ENCODE measurements at regions not wholly inside any gene's neighbourhood (a gene's known extent, or its start where the extent isn't known, plus 50 kb on each side); places are given as distances from the start of the nearest gene placed in this dataset.
"Not testable (repeated sequence)": the region's sequence is repeated elsewhere in the genome, so short reads cannot be mapped to it uniquely, and the experiment has no call there.

GRCh38 chr18:10161315-10161714 is 247.5 kb downstream of the VAPA start:
- DNase-seq (ENCODE audit: low read depth in 3 of 3, low spot score in 2 of 3): no peak

- no peak for DNase-seq (ENCODE audit: low read depth in 3 of 3, low spot score in 2 of 3)
These were observed 248.5 kb downstream of the VAPA start for GRCh38 chr18:10162340-10162739.

- DNase-seq (ENCODE audit: low read depth in 3 of 3, low spot score in 2 of 3): no peak
These were observed 250.7 kb downstream of the VAPA start for GRCh38 chr18:10164271-10165071.

- no peak for DNase-seq (ENCODE audit: low read depth in 3 of 3, low spot score in 2 of 3)
These were observed 252.5 kb downstream of the VAPA start for GRCh38 chr18:10166164-10166807.

- DNase-seq (ENCODE audit: low read depth in 3 of 3, low spot score in 2 of 3): no peak
These were observed 253.9 kb downstream of the VAPA start for GRCh38 chr18:10167759-10168158.

- DNase-seq (ENCODE audit: low read depth in 3 of 3, low spot score in 2 of 3): no peak
These were observed 254.7 kb downstream of the VAPA start for GRCh38 chr18:10168477-10168876.

- DNase-seq (ENCODE audit: low read depth in 3 of 3, low spot score in 2 of 3): no peak
These were observed 255.3 kb downstream of the VAPA start for GRCh38 chr18:10169064-10169562.

- DNase-seq (ENCODE audit: low read depth in 3 of 3, low spot score in 2 of 3): no peak
These were observed 256.0 kb downstream of the VAPA start for GRCh38 chr18:10169814-10170213.

- DNase-seq (ENCODE audit: low read depth in 3 of 3, low spot score in 2 of 3): no peak
These were observed 256.6 kb downstream of the VAPA start for GRCh38 chr18:10170375-10170774.

GRCh38 chr18:10175333-10175732 is 261.5 kb downstream of the VAPA start:
- DNase-seq (ENCODE audit: low read depth in 3 of 3, low spot score in 2 of 3): not testable (repeated sequence)

- not testable (repeated sequence) for DNase-seq (ENCODE audit: low read depth in 3 of 3, low spot score in 2 of 3)
These were observed 265.5 kb downstream of the VAPA start for GRCh38 chr18:10179326-10179725.

- DNase-seq (ENCODE audit: low read depth in 3 of 3, low spot score in 2 of 3): no peak
These were observed 268.3 kb downstream of the VAPA start for GRCh38 chr18:10182009-10182624.

- DNase-seq (ENCODE audit: low read depth in 3 of 3, low spot score in 2 of 3): no peak
These were observed 269.7 kb upstream of the APCDD1 start for GRCh38 chr18:10184776-10185175.

- DNase-seq (ENCODE audit: low read depth in 3 of 3, low spot score in 2 of 3): no peak
These were observed 265.2 kb upstream of the APCDD1 start for GRCh38 chr18:10188971-10189810.

GRCh38 chr18:10190564-10190963 is 263.9 kb upstream of the APCDD1 start:
- DNase-seq (ENCODE audit: low read depth in 3 of 3, low spot score in 2 of 3): no peak

- DNase-seq (ENCODE audit: low read depth in 3 of 3, low spot score in 2 of 3): no peak
These were observed 261.0 kb upstream of the APCDD1 start for GRCh38 chr18:10193444-10193843.

GRCh38 chr18:10194592-10194991 is 259.8 kb upstream of the APCDD1 start:
- no peak for DNase-seq (ENCODE audit: low read depth in 3 of 3, low spot score in 2 of 3)

GRCh38 chr18:10195529-10195928 is 258.9 kb upstream of the APCDD1 start:
- no peak for DNase-seq (ENCODE audit: low read depth in 3 of 3, low spot score in 2 of 3)

GRCh38 chr18:10197097-10197496 is 257.3 kb upstream of the APCDD1 start:
- DNase-seq (ENCODE audit: low read depth in 3 of 3, low spot score in 2 of 3): no peak

- DNase-seq (ENCODE audit: low read depth in 3 of 3, low spot score in 2 of 3): no peak
These were observed 253.2 kb upstream of the APCDD1 start for GRCh38 chr18:10201226-10201625.

GRCh38 chr18:10201659-10202058 is 252.8 kb upstream of the APCDD1 start:
- no peak for DNase-seq (ENCODE audit: low read depth in 3 of 3, low spot score in 2 of 3)

Measured in right renal cortex interstitium (tissue), 3 donors.